Lower lobe of right lung (tissue), 2 donors: ENCODE measurements at regions not wholly inside any gene's neighbourhood (a gene's known extent, or its start where the extent isn't known, plus 50 kb on each side); places are given as distances from the start of the nearest gene placed in this dataset.
"Not testable (repeated sequence)": the region's sequence is repeated elsewhere in the genome, so short reads cannot be mapped to it uniquely, and the experiment has no call there.

Experiments used
- ATAC-seq, 2 donors: fragments of 200-7000 bp; cut with Tn5 transposase; one replicate each; pipeline ENCODE4 v1.9.1; 2020 to 2022; ENCODE audit warnings: mild to moderate bottlenecking in 2 of 2, moderate library complexity in 2 of 2
- DNase-seq: peaks from one replicate; pipeline ENCODE4 v3.0.0-alpha.2; 2020
- H3K27ac ChIP-seq: fragments of 200-600 bp; one replicate; pipeline ENCODE4 v1.8.0; 2022
- H3K27me3 ChIP-seq: fragments of 200-600 bp; one replicate; pipeline ENCODE4 v1.8.0; 2022; ENCODE audit warnings: low read depth
- H3K36me3 ChIP-seq: fragments of 200-600 bp; one replicate; pipeline ENCODE4 v1.8.0; 2022; ENCODE audit warnings: mild to moderate bottlenecking
- H3K4me1 ChIP-seq: fragments of 200-600 bp; one replicate; pipeline ENCODE4 v1.8.0; 2022
- H3K4me3 ChIP-seq: fragments of 200-600 bp; one replicate; pipeline ENCODE4 v1.8.0; 2022; ENCODE audit warnings: mild to moderate bottlenecking
- H3K9me3 ChIP-seq: fragments of 200-600 bp; one replicate; pipeline ENCODE4 v1.8.0; 2022
- intact Hi-C: fragments of 100-400 bp; cut with DNase I; formaldehyde crosslinking; loops from one replicate; pipeline ENCODE4 v1.11.0; 2022
- TF ChIP-seq, protein P1 (sequence below): fragments of 200-600 bp; IDR thresholded peaks from one replicate; pipeline ENCODE4 v1.8.0; 2022; ENCODE audit warnings: antibody characterized with exemption, mild to moderate bottlenecking
- donor health status: DM: no; HTN: yes; CAD: no; lungs with severe emphysema.

DNA sequence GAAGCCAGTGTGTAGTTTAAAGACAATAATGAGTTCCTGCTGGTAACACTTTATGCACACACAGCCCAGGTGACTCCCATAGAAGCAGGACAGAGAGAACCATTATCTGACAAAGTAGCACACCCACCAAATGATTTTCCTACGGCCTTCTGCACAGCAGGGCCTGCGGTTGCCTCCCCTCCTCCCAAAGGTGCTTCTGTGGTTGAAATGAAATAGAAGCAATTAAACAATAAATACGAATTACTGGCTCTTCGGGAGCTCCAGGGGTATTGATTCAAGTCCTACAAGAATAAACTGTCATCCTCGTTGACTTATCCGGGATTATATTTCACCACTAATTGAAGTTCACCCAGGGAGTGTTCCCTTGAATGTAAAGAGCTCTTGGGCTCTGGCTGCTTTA, 172.1 kb downstream of the ACTR3B start:
- H3K36me3 ChIP-seq = no peaks in the 10 kb centered on the region
- no peaks in the 10 kb centered on the region for H3K9me3 ChIP-seq
- H3K4me3 ChIP-seq = no peak overlapping the region
- DNase-seq = no peak
- intact Hi-C loops = no loop called here
- ATAC-seq = no peak
- H3K4me1 ChIP-seq = no peaks in the 10 kb centered on the region
- H3K27ac ChIP-seq = no peak overlapping the region
- H3K27me3 ChIP-seq = peaks cover 1% of the 10 kb centered on the region
- TF ChIP-seq, protein P1, sequence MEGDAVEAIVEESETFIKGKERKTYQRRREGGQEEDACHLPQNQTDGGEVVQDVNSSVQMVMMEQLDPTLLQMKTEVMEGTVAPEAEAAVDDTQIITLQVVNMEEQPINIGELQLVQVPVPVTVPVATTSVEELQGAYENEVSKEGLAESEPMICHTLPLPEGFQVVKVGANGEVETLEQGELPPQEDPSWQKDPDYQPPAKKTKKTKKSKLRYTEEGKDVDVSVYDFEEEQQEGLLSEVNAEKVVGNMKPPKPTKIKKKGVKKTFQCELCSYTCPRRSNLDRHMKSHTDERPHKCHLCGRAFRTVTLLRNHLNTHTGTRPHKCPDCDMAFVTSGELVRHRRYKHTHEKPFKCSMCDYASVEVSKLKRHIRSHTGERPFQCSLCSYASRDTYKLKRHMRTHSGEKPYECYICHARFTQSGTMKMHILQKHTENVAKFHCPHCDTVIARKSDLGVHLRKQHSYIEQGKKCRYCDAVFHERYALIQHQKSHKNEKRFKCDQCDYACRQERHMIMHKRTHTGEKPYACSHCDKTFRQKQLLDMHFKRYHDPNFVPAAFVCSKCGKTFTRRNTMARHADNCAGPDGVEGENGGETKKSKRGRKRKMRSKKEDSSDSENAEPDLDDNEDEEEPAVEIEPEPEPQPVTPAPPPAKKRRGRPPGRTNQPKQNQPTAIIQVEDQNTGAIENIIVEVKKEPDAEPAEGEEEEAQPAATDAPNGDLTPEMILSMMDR = no peak

DNA sequence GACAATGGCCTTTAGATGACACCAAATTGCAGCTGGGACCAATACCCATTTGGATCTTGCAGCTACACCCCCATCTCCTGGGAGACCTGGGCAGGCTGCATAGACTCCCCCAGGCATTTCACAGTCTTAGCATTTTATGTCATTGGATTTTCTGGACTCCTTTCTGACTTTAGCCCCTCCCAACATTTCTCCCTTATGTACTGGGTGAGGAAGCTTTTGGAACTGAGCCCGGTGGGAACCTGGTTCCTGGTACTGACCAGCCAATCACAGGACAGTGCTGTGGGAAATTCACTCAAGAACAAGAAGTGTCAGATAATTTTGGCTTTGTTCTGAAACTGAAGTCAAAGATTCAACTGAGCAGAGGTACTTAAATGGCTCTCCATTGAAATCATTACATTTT, 177.7 kb downstream of the ACTR3B start:
- DNase-seq (no peak), ATAC-seq (no peak)
- Histone ChIP-seq H3K36me3 (no peaks in the 10 kb centered on the region), H3K4me3 (no peak overlapping the region), H3K27me3 (no peaks in the 10 kb centered on the region), H3K4me1 (no peaks in the 10 kb centered on the region), H3K9me3 (no peaks in the 10 kb centered on the region), H3K27ac (no peak overlapping the region)
- TF ChIP-seq, protein P1 = no peak
- intact Hi-C loops = no loop called here

DNA sequence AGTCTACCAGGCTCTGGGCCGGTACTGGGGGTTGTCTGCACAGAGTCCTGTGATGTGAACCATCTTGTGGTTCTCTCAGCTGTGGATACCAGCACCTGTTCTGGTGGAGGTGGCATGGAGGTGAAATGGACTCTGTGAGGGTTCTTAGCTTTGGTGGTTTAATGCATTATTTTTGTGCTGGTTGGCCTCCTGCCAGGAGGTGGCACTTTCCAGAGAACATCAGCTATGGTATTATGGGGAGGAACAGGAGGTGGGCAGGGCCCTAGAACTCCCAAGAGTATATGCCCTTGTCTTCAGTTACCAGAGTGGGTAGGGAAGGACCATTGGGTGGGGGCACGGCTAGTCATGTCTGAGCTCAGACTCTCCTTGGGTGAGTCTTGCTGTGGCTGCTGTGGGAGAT, 187.1 kb downstream of the ACTR3B start:
- H3K4me3 ChIP-seq, H3K36me3 ChIP-seq, ATAC-seq, H3K27me3 ChIP-seq, DNase-seq, H3K9me3 ChIP-seq, H3K27ac ChIP-seq, intact Hi-C loops, H3K4me1 ChIP-seq: not testable (repeated sequence)

DNA sequence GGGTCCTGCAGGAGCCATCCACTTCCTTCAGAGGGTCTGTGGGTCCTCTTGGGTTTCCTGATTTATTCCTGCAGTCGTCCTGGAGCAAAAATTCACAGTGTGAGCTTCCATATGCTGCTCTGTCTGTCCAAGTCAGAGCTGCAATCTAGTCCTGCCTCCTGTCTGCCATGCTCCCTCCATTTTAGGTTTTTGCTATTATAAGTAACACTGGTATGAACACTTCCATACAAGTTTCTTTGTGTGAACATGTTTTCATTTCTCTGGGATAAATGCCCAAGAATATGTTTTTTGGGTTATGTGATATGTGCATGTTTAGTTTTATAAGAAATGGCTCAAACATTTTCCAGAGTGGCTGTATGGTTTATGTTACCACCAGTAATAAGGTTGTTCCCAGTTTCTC, 188.1 kb downstream of the ACTR3B start:
- Histone ChIP-seq H3K4me1 (no peaks in the 10 kb centered on the region), H3K9me3 (no peaks in the 10 kb centered on the region)
- TF ChIP-seq, protein P1 = no peak

DNA sequence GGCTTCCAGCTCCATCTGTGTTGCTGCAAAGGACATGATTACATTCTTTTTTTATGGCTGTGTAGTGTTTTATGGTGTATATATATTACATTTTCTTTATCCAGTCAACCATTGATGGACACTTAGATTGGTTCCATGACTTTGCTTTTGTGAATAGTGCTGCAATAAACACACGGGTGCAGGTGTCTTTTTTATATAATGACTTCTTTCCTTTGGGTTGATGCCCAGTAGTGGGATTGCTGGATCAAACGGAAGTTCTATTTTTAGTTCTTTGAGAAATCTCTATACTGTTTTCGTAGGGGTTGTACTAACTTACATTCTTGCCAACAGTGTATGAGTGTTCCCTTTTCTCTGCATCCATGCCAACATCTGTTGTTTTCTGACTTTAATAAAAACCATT, 189.7 kb downstream of the ACTR3B start:
- DNase-seq (no peak), ATAC-seq (no peak)
- intact Hi-C loops = no loop called here
- no peak overlapping the region for H3K4me3 ChIP-seq
- TF ChIP-seq, protein P1 = no peak
- H3K9me3 ChIP-seq = no peaks in the 10 kb centered on the region
- no peaks in the 10 kb centered on the region for H3K27me3 ChIP-seq
- H3K4me1 ChIP-seq = no peaks in the 10 kb centered on the region
- H3K27ac ChIP-seq = no peak overlapping the region
- no peaks in the 10 kb centered on the region for H3K36me3 ChIP-seq

More for the DNA sequence above, 188.1 kb downstream of the ACTR3B start:
- ATAC-seq (no peak), DNase-seq (no peak)
- intact Hi-C loops = no loop called here
- H3K27me3 ChIP-seq = no peaks in the 10 kb centered on the region
- no peak overlapping the region for H3K4me3 ChIP-seq
- no peak overlapping the region for H3K27ac ChIP-seq
- no peaks in the 10 kb centered on the region for H3K36me3 ChIP-seq

DNA sequence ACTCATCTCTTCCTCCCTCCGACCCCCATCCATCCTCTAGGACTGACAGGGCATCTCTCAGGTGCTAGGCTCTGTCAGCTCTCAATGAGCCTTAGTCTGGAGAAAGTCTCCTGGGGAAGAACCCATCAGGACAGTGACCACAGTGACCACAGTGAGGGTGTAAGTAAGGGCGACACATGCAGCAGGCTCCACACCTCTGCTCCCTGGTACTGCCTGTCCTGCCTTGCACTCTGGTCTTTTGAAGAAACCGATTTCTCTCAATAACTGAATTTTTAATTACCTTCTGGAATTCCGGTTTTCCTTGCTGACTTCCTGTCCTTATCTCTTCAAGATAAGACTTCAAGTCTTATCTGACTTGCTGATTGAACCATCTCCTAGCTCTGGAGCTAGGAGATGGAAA, 190.2 kb downstream of the ACTR3B start:
- no peak overlapping the region for H3K4me3 ChIP-seq
- H3K27me3 ChIP-seq = no peaks in the 10 kb centered on the region
- TF ChIP-seq, protein P1 = no peak
- ATAC-seq (no peak), DNase-seq (no peak)
- H3K27ac ChIP-seq = no peak overlapping the region
- no peaks in the 10 kb centered on the region for H3K36me3 ChIP-seq
- H3K4me1 ChIP-seq = no peaks in the 10 kb centered on the region
- intact Hi-C loops = no loop called here
- H3K9me3 ChIP-seq = no peaks in the 10 kb centered on the region
